NCI-H187 (cell line): ENCODE measurements at regions not wholly inside any gene's neighbourhood (a gene's known extent, or its start where the extent isn't known, plus 50 kb on each side); places are given as distances from the start of the nearest gene placed in this dataset.
"Not testable (repeated sequence)": the region's sequence is repeated elsewhere in the genome, so short reads cannot be mapped to it uniquely, and the experiment has no call there.

ENCODE experiments used
- DNase-seq, 2 experiments: peaks; one replicate each; lab custom pipeline; 2025; lab: John Stamatoyannopoulos, UW

DNA sequence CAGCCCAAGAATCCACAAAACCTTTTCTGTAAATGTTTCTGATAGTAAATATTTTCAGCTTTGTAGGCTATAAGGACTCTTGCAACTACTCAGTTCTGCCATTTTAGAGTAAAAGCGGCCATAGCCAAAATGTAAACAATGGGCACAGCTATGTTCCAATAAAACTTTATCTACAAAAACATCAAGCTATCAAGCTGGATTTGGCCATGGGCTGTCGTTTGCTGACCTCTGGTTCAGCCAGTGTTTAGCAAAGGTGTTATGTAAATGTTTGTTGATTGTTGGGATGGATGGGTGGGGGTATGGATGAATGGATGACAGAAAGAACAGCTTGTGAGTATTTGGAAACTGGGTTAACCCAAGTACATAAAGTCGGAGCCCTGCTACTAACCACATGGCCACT lies 111.1 kb upstream of the VRK1 start:
- DNase-seq: no peak

DNA sequence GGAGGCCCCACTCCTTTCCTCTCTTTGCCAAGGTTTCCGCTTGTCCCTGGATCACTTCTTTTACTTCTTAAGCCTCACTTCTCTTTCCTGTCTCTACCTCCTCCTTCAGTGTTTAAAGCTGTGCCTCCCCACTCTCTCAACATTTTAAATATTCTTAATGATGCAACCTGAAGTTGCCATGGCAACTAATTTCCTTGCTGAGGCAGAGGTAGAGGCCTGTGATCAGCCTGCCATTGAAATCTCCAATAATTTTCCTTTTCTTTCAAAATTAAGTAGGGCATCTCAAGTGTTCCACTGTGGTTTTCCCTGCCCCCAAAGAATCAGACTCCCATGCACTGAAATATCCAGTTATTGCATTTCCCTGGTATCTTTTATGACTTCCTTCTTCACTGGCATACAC lies 108.6 kb upstream of the VRK1 start:
- no peak for DNase-seq

DNA sequence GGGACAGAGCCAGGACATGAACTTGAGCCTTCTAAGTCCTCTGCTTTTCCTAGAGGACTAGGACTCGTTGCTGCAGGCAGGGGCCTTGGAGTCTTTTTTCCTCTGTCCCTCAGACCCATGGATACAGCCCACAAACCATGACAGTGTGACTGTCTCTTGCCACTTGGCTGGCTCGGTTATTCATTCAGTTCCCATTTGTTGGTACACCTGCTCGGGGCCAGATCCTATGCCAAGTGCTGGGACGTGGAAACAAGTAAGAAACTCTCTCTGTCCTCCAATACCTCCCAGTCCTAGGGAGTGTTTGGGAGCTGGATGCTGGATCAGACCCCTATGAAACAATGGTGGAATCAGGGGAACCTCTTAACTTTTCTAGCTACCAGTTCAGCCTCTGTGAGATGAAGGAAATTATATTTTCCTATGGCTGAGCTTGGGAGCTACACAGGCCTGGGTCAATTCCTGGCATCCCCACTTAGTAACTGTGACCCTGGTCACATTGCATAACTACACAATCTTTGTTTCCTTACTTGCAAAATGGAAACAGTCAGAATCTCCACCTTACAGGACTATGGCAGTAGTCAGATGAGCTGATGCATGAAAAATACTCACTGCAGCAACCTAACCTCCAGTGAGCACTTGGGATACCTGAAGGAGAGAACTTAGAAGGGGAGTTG lies 106.3 kb upstream of the VRK1 start:
- DNase-seq: no peak

DNA sequence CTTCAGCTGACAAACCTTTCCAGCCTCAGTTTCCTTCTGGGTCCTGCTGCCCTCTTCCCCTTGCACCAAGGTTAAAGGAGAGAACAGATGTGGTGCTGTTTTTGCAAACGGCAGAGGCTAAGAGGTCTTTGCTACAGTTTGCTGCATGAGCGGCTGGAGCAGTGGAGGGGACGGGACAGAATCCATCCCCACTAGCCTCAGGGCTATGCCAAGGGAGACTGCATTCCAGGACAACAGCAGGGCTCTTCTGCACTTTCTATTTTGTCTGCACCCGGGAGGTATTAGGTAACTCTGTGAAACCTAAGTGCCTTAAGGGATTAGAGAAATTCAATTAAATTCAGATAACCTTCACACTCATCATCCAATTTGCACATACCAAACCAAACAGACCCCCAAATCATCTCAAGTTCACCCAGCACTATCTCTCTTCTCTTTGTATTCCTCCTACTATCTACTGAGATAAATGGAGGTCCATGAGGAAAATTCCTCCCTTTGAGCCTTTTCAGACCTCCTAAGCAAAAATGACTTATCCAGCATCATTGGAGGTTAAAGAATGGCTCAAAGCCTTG lies 103.8 kb upstream of the VRK1 start:
- no peak for DNase-seq

DNA sequence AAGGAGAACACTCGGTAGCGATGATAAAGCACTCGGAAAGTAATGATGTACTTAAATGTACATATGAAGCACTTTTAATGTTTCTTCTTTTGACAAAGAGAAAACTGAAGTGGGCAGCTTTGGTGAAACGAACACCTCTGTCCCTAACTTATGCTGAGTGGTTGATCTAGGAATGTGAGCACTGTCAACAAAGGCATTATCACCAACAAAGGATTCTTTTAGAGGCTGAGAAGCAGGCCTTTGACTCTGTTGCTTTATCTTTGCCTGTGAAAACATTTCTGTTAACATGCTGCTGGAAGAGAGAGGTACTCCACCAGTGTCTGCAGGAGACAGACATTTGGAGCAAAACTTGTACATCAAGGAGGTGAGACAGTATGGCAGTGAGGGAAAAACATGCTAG lies 103.2 kb upstream of the VRK1 start:
- DNase-seq: no peak

DNA sequence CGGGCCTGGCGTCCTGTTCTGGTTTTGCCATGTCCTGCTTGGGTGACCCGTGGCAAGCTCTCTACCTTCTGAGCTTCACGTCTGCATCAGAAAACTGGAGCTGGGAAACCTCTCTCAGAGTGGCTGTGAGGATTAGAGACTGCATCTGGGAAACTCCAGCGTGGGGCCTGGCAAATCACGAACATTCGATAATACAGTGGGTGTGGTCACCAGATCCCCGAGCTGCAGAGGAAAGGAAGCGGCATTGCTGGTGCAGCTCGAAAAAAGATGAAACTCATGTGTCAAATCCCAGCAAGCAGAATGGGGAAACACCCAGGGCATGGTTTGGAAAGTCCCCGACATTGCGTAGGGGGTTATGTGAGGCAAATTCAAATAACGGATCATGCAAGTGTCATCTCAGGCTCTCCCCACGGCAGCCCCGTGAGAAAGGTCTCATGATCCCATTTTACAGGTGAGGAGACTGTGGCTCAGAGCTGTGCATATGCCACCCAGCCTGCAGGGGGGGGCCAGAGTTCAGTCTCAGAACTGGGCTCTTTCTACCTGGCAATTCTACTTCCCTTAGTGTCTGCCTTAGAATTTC lies 98.1 kb upstream of the VRK1 start:
- no peak for DNase-seq

DNA sequence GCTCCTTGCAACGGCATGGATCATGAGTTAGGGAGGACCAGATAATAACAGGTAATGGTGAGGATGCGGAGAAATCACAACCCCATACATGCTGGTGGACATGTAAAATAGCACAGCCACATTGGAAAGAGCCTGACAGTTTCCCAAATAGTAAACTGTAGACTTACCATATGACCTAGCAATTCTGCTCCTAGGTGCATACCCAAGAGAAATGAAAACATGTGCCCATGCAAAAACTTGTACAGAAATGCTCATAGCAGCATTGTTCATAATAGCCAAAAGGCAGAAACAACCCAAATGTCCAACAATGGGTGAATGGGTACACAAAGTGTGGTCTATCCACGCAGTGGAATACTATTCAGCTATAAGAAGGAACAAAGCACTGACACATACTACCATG lies 97.5 kb upstream of the VRK1 start:
- no peak for DNase-seq

DNA sequence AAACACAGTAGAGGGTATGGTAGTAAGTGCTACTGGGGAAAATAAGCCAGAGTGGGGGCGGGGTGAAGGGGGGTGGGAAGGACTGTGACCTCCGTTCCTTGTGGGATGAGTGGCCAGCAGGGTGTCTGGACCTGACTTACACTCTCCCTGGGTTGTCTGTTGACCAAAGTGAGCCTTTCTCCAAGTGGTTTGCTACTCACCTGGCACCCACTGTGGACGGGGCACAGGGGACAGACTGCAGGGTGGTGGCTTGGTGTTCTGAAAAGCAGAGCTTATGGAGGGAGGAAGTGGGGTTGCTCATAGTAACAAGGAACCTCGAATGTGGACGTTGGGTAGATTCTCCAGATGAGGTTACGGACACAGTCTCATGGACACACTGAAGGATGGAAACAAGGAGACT lies 94.4 kb upstream of the VRK1 start:
- no peak for DNase-seq

DNA sequence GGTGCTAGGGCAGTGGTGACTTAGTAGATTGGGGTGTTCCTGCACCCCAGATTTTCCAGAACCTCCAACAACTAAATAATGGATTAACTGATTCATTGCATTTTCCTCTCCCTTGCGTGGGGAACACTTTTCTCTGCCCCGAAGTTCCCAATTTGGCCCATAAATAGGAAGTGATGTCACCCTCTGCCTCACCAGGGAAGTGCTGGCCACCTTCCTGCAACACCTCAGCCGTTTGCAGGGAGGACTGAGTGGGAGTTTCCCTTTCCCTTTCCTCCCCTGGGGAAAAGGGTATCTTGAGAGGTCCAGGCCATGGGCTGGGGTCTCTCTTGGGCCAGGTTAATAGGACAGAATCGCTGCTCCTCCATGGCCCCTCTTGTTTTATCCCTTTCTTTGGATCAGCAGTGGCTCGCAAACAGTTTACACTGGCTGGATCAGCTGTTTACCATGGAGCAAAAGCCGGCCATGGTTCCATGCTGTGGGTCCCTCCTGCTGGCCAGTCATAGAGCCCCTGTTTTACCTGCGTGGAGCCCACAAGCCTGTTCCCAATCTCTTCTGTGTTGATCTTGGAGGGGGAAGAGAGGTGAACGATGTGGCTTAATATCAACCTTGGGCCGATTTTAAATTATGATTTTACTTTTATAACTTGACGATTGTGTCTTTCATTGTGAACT lies 91.6 kb upstream of the VRK1 start:
- DNase-seq: no peak

DNA sequence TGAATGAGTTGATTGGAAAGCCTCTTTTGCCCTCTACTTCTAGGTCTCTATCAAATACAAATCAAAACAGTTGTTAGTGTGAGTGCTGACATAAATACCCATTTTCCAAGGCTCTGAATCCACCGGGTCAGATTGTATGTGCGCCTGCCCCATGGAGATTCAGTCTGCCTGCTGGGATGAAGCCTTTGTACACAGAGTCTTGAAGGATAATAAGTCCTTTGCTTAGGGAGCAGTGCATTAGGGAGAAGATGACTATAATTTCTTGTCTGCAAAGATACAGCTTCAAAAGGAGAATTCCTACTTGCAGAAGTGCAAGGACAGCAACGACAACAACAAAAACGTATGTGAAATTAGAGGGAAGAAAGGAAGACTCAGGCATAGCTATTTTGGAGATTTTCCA lies 90.3 kb upstream of the VRK1 start:
- DNase-seq: no peak

DNA sequence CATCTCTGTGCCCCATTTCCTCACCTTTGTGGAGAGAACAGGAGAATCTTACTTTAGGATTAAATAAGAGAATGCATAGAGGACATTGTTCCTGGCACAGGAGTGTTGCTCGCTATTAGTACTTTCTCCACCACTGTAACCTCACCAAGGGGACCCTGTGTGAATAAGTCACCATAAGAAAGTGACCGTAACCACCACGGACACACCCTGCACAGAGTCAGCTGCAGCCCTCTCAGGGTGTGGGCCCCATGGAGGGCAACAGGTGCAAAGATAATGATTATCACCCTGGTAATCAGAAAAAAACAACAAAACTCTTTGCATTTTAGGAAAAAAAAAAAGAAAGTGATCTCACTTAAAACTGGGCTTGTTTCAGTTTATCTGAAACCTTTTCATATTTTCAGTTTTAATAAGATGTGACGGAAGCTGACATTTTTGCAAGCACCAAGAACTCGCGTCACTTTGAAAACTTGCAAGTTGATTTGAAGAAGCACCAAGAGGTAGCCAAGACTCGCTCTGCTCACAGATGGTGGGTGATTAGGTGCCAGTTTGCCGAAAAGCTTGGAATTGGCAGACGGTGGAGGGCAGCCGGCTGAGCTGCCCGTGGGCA lies 87.0 kb upstream of the VRK1 start:
- no peak for DNase-seq

DNA sequence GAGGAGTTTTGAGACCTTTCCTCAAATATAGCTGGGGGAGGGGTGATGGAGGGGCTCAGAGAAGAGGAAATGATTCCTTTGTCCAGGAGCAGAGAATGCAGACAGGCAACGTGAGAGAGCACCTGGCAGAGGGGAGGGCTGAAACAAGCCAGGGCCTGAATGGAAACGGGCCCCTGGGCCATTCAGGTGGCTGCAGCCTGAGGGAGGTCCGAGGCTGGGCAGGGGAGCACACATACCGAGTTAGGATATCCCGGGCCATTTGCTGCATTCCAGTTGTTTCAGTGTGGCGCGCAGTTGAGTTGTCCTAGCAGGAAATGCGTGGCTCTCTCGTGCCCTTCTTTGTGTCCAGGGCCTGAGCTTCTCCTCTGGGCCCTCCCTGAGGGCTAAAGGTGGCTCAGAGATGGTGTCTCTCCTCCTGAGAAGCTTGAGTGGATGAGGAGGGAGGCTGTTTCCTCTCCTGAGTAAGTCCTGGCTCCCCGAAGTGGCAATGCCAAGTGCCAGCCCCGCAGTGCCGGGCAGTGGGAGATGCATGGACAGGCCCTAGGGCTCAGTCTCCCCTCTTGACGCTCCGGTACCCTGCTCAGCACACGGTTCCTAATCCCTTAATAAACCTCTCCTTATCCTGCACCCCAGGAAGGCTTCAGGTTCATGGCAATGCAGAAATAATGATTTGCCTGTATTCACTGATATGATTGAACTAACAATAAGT lies 85.5 kb upstream of the VRK1 start:
- DNase-seq: no peak

DNA sequence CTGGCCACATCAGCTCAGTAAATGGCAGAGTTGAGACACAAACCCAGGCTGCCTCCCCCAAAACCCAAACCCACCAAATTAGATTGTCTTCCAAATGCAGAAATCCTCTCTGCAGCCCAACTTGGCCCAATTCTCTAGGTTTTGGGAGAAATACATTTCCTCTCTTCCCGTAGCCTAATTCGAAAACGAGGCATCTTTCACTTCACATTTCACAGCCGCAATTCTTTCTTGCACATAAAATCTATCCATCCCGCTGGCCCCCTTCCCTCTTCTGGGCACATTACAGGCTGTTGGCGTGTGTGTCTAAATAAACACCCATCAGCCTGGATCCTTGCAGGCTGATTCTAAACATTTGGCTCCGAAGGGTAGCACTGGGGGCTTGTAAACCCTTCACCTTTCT lies 83.8 kb upstream of the VRK1 start:
- DNase-seq: no peak

DNA sequence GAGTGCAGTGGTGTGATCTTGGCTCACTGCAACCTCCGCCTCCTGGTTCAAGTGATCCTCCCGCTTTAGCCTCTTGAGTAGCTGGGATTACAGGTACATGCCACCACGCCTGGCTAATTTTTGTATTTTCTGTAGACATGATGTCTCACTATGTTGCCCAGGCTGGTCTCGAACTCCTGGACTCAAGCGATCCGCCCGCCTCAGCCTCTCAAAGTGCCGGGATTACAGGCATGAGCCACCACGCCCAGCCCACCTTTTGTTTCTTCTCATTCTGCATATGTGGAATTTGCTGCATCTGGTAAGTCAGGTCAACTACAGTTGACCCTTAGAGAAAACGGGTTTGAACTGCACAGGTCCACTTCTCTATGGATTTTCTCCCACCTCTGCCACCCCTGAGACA lies 82.6 kb upstream of the VRK1 start:
- DNase-seq: not testable (repeated sequence)

DNA sequence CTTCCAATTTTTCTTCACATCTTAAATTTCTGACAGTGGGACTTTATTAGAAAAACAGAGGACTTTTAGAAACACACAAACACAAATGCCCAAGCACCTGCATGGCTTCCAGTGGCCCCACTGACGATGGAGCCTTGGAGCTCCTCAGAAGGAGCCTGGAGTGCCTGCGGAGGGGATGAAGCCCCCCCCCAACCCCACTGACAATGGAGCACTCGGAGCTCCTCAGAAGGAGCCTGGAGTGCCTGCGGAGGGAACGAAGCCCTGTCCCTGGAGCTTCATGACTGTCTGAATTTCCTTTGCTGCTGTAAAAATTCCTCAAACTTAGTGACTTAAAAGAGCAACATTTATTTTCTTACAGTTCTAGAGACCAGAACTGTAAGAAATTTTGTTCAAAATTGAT lies 80.1 kb upstream of the VRK1 start:
- DNase-seq: no peak

DNA sequence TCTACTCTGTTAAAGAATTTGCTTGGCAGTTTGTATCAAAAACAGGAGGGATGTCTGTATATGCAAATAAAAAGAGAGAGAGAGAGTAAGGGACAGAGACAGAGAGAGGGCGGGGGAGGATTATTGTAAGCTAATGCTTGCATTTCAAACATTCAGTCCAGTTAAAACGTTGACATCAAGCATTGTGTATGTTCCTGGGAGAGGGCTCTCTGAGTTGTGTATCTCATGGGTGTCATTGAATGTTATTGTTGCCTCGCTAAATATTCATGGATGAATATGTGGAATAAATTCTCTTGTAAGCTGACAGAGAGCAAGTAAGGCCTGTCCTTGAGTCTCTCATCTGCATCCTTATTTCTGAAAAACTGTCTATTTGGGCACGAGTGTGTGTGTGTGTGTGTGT lies 78.8 kb upstream of the VRK1 start:
- no peak for DNase-seq

DNA sequence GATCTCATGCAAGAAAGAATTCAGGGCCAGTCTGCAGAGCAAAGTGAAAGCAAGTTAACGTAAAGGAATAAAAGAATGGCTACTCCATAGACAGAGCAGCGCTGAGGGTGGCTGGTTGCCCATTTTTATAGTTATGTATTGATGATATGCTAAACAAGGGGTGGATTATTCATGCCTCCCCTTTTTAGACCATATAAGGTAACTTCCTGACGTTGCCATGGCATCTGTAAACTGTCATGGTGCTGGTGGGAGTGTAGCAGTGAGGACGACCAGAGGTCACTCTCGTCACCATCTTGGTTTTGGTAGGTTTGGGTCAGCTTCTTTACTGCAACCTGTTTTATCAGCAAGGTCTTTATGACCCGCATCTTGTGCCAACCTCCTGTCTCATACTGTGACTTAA lies 76.5 kb upstream of the VRK1 start:
- DNase-seq: not testable (repeated sequence)

DNA sequence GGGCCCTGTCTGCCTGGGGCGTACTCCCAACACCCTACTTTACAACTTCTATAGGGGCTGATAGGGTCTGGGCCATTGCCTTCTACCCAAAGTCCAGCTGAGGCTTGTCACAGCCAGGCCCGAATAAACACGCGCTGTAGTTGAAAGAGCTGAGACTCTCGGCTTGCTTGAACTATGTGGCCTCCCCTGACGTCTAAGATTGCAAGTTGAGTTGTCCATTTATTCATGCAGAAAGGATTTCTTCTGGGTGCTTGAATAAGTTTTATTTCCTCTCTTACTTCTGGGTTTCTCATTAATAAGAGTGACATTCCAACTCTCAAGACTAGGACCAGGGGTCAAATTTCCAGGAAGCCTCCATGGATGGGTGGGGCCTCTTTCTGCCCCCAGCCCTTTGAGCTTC lies 74.4 kb upstream of the VRK1 start:
- no peak for DNase-seq

DNA sequence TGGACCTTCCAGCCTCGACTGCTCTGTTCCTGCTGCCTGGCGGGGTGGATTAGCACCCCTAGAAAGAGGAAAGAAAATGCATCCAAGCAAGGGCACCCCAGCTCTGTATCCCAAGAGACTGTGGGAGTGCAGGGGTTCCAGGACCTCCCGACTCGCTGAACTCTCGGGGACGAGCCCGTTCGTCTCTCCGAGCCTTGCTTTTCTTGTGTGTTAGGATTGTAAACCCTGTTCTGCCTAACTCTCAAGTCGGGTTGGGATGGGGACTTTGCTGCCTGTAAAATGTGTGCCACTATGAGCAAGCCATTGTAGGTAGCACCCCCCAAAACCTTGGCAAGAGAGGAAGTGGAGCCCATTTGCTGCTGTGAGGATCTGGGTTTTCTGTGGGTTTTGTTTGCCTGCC lies 73.2 kb upstream of the VRK1 start:
- no peak for DNase-seq

DNA sequence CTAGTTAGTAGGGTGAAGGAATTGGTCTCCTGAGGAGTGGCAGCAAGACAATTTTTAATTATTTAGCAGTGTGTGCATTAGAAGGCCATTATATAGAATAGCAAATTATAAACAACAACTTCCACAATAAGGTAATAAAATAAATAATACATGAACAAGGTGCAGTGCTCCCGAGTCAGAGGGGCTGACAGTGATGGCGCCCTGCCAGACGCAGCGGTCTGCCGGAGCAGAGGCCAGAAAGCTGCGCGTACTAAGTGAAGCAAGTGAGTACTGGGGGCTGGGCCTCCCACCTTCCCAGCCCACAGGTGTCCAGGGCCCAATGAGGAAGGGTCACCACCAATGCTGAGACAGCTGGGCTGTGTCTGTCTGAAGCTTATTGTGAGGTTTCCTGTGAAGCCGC lies 72.0 kb upstream of the VRK1 start:
- no peak for DNase-seq

DNA sequence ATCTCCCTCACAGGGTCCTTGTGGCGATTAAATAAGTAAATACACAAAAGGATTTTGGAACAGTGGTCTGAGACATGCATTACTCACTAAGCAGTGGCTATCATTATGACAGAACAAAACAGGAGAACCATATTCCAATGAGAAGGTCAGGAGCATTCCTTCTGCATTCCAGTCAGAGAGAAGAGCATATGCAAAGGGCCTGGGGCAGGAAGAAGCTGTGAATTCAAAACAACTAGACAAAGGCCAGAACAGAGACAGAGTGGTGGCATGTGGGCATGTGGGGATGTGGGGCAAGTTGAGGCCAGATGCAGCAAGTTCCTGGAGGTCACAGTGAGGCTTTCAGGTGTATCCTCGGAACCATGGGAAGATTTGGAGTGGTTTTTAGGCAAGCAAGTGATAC lies 70.1 kb upstream of the VRK1 start:
- DNase-seq: no peak

DNA sequence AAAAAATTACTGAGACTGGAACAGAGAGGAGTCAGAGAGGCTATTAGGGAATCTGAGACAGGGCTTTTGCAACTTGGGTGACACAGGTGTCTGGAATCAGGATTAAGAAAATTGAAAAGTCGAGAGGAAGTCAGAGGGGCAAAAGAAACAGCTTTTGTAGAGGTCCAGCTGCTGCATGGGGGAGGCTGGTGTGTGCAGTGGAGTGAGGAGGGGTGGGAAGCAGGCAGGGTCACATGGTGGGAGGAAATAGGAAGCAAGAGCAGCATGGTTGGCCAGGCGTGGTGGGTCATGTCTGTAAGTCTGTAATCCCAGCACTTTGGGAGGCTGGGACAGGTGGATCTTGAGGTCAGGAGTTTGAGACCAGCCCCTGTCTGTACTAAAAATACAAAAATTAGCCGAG lies 69.7 kb upstream of the VRK1 start:
- DNase-seq: no peak
